Endodermal cell (in vitro differentiated cells): ENCODE measurements at regions not wholly inside any gene's neighbourhood (a gene's known extent, or its start where the extent isn't known, plus 50 kb on each side); places are given as distances from the start of the nearest gene placed in this dataset.

Source experiments
- DNase-seq: peaks from one replicate; pipeline ENCODE4 v3.0.0-alpha.2; 2017
- H3K27ac ChIP-seq: 2 replicates; pipeline ENCODE4 v1.5.1; 2013; ENCODE audit warnings: mild to moderate bottlenecking, low read depth, low read length, moderate library complexity
- H3K27me3 ChIP-seq: 2 replicates; pipeline ENCODE4 v1.6.1; 2013; ENCODE audit warnings: mild to moderate bottlenecking, low read length, moderate library complexity; ENCODE audit not compliant: insufficient read depth, control insufficient read depth, poor library complexity, severe bottlenecking
- H3K36me3 ChIP-seq: 2 replicates; pipeline ENCODE4 v1.7.0; 2013; ENCODE audit warnings: mild to moderate bottlenecking, low read length, moderate library complexity; ENCODE audit not compliant: control insufficient read depth, insufficient read depth
- H3K4me1 ChIP-seq: one replicate; pipeline ENCODE4 v1.7.0; 2013; ENCODE audit warnings: low read length; ENCODE audit not compliant: control insufficient read depth, insufficient read depth
- H3K4me3 ChIP-seq: 2 replicates; pipeline ENCODE4 v1.5.1; 2013; ENCODE audit warnings: mild to moderate bottlenecking, low read length, moderate library complexity
- H3K9ac ChIP-seq: 2 replicates; pipeline ENCODE4 v1.6.1; 2013; ENCODE audit warnings: mild to moderate bottlenecking, low read length, moderate library complexity; ENCODE audit not compliant: poor library complexity, severe bottlenecking; ENCODE audit errors: extremely low read depth
- H3K9me3 ChIP-seq: 2 replicates; pipeline ENCODE4 v1.6.1; 2013; ENCODE audit warnings: mild to moderate bottlenecking, low read length, moderate library complexity; ENCODE audit not compliant: control insufficient read depth
- H3K27ac Mint-ChIP-seq: 2 replicates; pipeline ENCODE4 v1.8.0; 2020; ENCODE audit warnings: mixed read lengths
- H3K27me3 Mint-ChIP-seq: 2 replicates; pipeline ENCODE4 v1.8.0; 2021; ENCODE audit warnings: mild to moderate bottlenecking, mixed read lengths; ENCODE audit not compliant: insufficient read depth
- H3K36me3 Mint-ChIP-seq: 2 replicates; pipeline ENCODE4 v1.8.0; 2020; ENCODE audit warnings: low read depth, mixed read lengths
- H3K4me1 Mint-ChIP-seq: 2 replicates; pipeline ENCODE4 v1.8.0; 2020; ENCODE audit warnings: mixed read lengths
- H3K4me3 Mint-ChIP-seq: 2 replicates; pipeline ENCODE4 v1.8.0; 2020; ENCODE audit warnings: mild to moderate bottlenecking, moderate library complexity, mixed read lengths
- H3K9me3 Mint-ChIP-seq: 2 replicates; pipeline ENCODE4 v1.8.0; 2020; ENCODE audit warnings: mild to moderate bottlenecking, mixed read lengths
- CTCF ChIP-seq: fragments of 200-600 bp; sonication (generic); conservative IDR thresholded peaks from 2 replicates; pipeline ENCODE4 v1.5.0; 2021; ENCODE audit warnings: antibody characterized with exemption, mild to moderate bottlenecking
- WGBS, 2 experiments: methylation state at CpG; one replicate each; pipeline versions ENCODE4 v1.1.5 to v1.1.7; 2013; ENCODE audit warnings: missing lambda C conversion rate in 2 of 2, mixed read lengths in 1 of 2; ENCODE audit not compliant: insufficient coverage in 1 of 2, insufficient read length in 1 of 2; 5-methylcytosine and 5-hydroxymethylcytosine counted together

- H3K36me3 ChIP-seq = no peaks in the 10 kb centered on the region
- Mint-ChIP-seq H3K27me3 (no peaks in the 10 kb centered on the region), H3K9me3 (peaks cover 9% of the 10 kb centered on the region)
Observed at GRCh38 chr5:123690821-123691220, 178.8 kb downstream of the CSNK1G3 start.

GRCh38 chr5:123681061-123681460 is 169.1 kb downstream of the CSNK1G3 start:
- peaks cover 19% of the 10 kb centered on the region for H3K36me3 Mint-ChIP-seq
- Histone ChIP-seq H3K36me3 (no peaks in the 10 kb centered on the region), H3K27me3 (no peaks in the 10 kb centered on the region), H3K9ac (no peak overlapping the region), H3K4me3 (no peak overlapping the region), H3K4me1 (no peaks in the 10 kb centered on the region), H3K27ac (no peak overlapping the region), H3K9me3 (peaks cover 29% of the 10 kb centered on the region)
- no peak for TF ChIP-seq CTCF
- DNase-seq = no peak
- no peak overlapping the region for H3K27ac Mint-ChIP-seq
- peaks cover 69% of the 10 kb centered on the region for H3K9me3 Mint-ChIP-seq
- no peaks in the 10 kb centered on the region for H3K4me1 Mint-ChIP-seq
- no peaks in the 10 kb centered on the region for H3K27me3 Mint-ChIP-seq
- no peak overlapping the region for H3K4me3 Mint-ChIP-seq

More at GRCh38 chr5:123690821-123691220, 178.8 kb downstream of the CSNK1G3 start:
- Histone ChIP-seq H3K4me1 (no peaks in the 10 kb centered on the region), H3K9ac (no peak overlapping the region), H3K9me3 (peaks cover 1% of the 10 kb centered on the region), H3K27ac (no peak overlapping the region), H3K27me3 (no peaks in the 10 kb centered on the region), H3K4me3 (no peak overlapping the region)
- no peak overlapping the region for H3K27ac Mint-ChIP-seq
- H3K4me3 Mint-ChIP-seq = no peak overlapping the region
- DNase-seq = no peak
- no peak for TF ChIP-seq CTCF
- no peaks in the 10 kb centered on the region for H3K4me1 Mint-ChIP-seq
- peaks cover 3% of the 10 kb centered on the region for H3K36me3 Mint-ChIP-seq

GRCh38 chr5:123673107-123673506 is 161.1 kb downstream of the CSNK1G3 start:
- H3K27me3 Mint-ChIP-seq = no peaks in the 10 kb centered on the region
- 86% methylated on average over 2 of the region's 2 CpGs for WGBS, 2 experiments
- peak; percentile 38 for TF ChIP-seq CTCF
- no peak overlapping the region for H3K27ac ChIP-seq
- no peaks in the 10 kb centered on the region for H3K9me3 ChIP-seq
- DNase-seq = peak; percentile 45
- H3K36me3 ChIP-seq = no peaks in the 10 kb centered on the region
- H3K27me3 ChIP-seq = no peaks in the 10 kb centered on the region
- peaks cover 19% of the 10 kb centered on the region for H3K4me1 Mint-ChIP-seq
- no peak overlapping the region for H3K27ac Mint-ChIP-seq
- peaks cover 6% of the 10 kb centered on the region for H3K36me3 Mint-ChIP-seq
- no peak overlapping the region for H3K4me3 Mint-ChIP-seq
- no peak overlapping the region for H3K9ac ChIP-seq
- H3K9me3 Mint-ChIP-seq = peaks cover 28% of the 10 kb centered on the region
- no peak overlapping the region for H3K4me3 ChIP-seq
- no peaks in the 10 kb centered on the region for H3K4me1 ChIP-seq
